H9 (cell line): ENCODE measurements at regions not wholly inside any gene's neighbourhood (a gene's known extent, or its start where the extent isn't known, plus 50 kb on each side); places are given as distances from the start of the nearest gene placed in this dataset.
A peak's percentile ranks its signal among the peaks of the same experiment; 100 is the strongest.

Experiments
- DNase-seq: peaks from one replicate; pipeline ENCODE4 v3.0.0-alpha.2; 2017
- H2AFZ ChIP-seq: one replicate; pipeline ENCODE4 v1.6.1; 2013; ENCODE audit warnings: mild to moderate bottlenecking, low read length, control low read depth, moderate library complexity
- H2AK5ac ChIP-seq: 2 replicates; pipeline ENCODE4 v1.6.1; 2013; ENCODE audit warnings: low read length, control low read depth, mixed read lengths; ENCODE audit not compliant: insufficient read length
- H2BK120ac ChIP-seq: one replicate; pipeline ENCODE4 v1.6.1; 2013; ENCODE audit warnings: low read depth, mild to moderate bottlenecking, low read length, control low read depth, inconsistent platforms; ENCODE audit not compliant: poor library complexity, severe bottlenecking
- H2BK12ac ChIP-seq: 2 replicates; pipeline ENCODE4 v1.6.1; 2013; ENCODE audit warnings: low read length, control low read depth, mixed read lengths, low read depth; ENCODE audit not compliant: insufficient read length
- H2BK15ac ChIP-seq: 2 replicates; pipeline ENCODE4 v1.6.1; 2013; ENCODE audit warnings: low read depth, low read length, control low read depth
- H2BK20ac ChIP-seq: one replicate; pipeline ENCODE4 v1.6.1; 2013; ENCODE audit warnings: low read depth, mild to moderate bottlenecking, low read length, control low read depth, inconsistent platforms; ENCODE audit not compliant: poor library complexity, severe bottlenecking
- H2BK5ac ChIP-seq: 2 replicates; pipeline ENCODE4 v1.6.1; 2013; ENCODE audit warnings: low read length, control low read depth, mixed read lengths; ENCODE audit not compliant: insufficient read length
- H3K14ac ChIP-seq: 2 replicates; pipeline ENCODE4 v1.6.1; 2013; ENCODE audit warnings: low read length, control low read depth; ENCODE audit not compliant: insufficient read depth
- H3K18ac ChIP-seq: 2 replicates; pipeline ENCODE4 v1.6.1; 2013; ENCODE audit warnings: low read depth, mild to moderate bottlenecking, mixed read lengths, low read length, control low read depth; ENCODE audit not compliant: insufficient read length
- H3K23ac ChIP-seq: 2 replicates; pipeline ENCODE4 v1.6.1; 2013; ENCODE audit warnings: low read length, control low read depth, mixed read lengths, low read depth; ENCODE audit not compliant: insufficient read length
- H3K23me2 ChIP-seq: 2 replicates; pipeline ENCODE4 v1.6.1; 2013; ENCODE audit warnings: low read depth, mild to moderate bottlenecking, mixed read lengths, low read length, control low read depth; ENCODE audit not compliant: insufficient read length, poor library complexity, severe bottlenecking
- H3K27ac ChIP-seq: 2 replicates; pipeline ENCODE4 v1.5.1; 2013; ENCODE audit warnings: low read length, control low read depth, mixed read lengths, low read depth; ENCODE audit not compliant: insufficient read length
- H3K27me3 ChIP-seq: 2 replicates; pipeline ENCODE4 v1.6.1; 2013; ENCODE audit warnings: low read length, control low read depth, inconsistent platforms; ENCODE audit not compliant: insufficient read depth
- H3K4ac ChIP-seq: 2 replicates; pipeline ENCODE4 v1.6.1; 2013; ENCODE audit warnings: low read depth, mild to moderate bottlenecking, control low read depth, inconsistent platforms, low read length, moderate library complexity
- H3K4me1 ChIP-seq: 2 replicates; pipeline ENCODE4 v1.6.1; 2013; ENCODE audit warnings: low read length, control low read depth, inconsistent platforms; ENCODE audit not compliant: insufficient read depth
- H3K4me2 ChIP-seq: 2 replicates; pipeline ENCODE4 v1.6.1; 2013; ENCODE audit warnings: low read length, control low read depth, mixed read lengths; ENCODE audit not compliant: insufficient read length, insufficient read depth
- H3K56ac ChIP-seq: 2 replicates; pipeline ENCODE4 v1.6.1; 2013; ENCODE audit warnings: low read depth, mild to moderate bottlenecking, mixed read lengths, low read length, control low read depth; ENCODE audit not compliant: insufficient read length
- H3K79me1 ChIP-seq: 2 replicates; pipeline ENCODE4 v1.6.1; 2013; ENCODE audit warnings: low read depth, mild to moderate bottlenecking, moderate library complexity, low read length, control low read depth, inconsistent platforms; ENCODE audit not compliant: insufficient read depth, poor library complexity, severe bottlenecking
- H3K79me2 ChIP-seq: 2 replicates; pipeline ENCODE4 v1.6.1; 2013; ENCODE audit warnings: low read length, control low read depth, inconsistent platforms; ENCODE audit not compliant: insufficient read depth
- H3K9ac ChIP-seq: 2 replicates; pipeline ENCODE4 v1.6.1; 2013; ENCODE audit warnings: low read length, control low read depth, mixed read lengths; ENCODE audit not compliant: insufficient read length; ENCODE audit errors: extremely low read depth
- H3K9me3 ChIP-seq: one replicate; pipeline ENCODE4 v1.6.1; 2013; ENCODE audit warnings: low read depth, low read length, inconsistent platforms; ENCODE audit not compliant: control insufficient read depth
- H3T11ph ChIP-seq: one replicate; pipeline ENCODE4 v1.6.1; 2013; ENCODE audit warnings: mild to moderate bottlenecking, low read length, control low read depth, inconsistent platforms
- H4K20me1 ChIP-seq: one replicate; pipeline ENCODE4 v1.6.1; 2013; ENCODE audit not compliant: control insufficient read depth, insufficient read length, insufficient read depth
- H4K5ac ChIP-seq: 2 replicates; pipeline ENCODE4 v1.6.1; 2013; ENCODE audit warnings: low read depth, mild to moderate bottlenecking, mixed read lengths, low read length, control low read depth; ENCODE audit not compliant: insufficient read length
- H4K8ac ChIP-seq: replicated peaks from 2 replicates; pipeline ENCODE4 v1.6.1; 2013; ENCODE audit warnings: low read length, control low read depth, mixed read lengths, low read depth; ENCODE audit not compliant: insufficient read length
- H4K91ac ChIP-seq: 2 replicates; pipeline ENCODE4 v1.6.1; 2013; ENCODE audit warnings: low read depth, mild to moderate bottlenecking, moderate library complexity, mixed read lengths, low read length, control low read depth; ENCODE audit not compliant: insufficient read length
- H3K27ac Mint-ChIP-seq, 3 experiments: 2 replicates in 2 of 3; 3 replicates in 1 of 3; pipeline ENCODE4 v1.8.0; 2020 to 2021; ENCODE audit warnings: mixed read lengths in 3 of 3, mild to moderate bottlenecking in 1 of 3, moderate library complexity in 1 of 3
- H3K27me3 Mint-ChIP-seq: 2 replicates; pipeline ENCODE4 v1.8.0; 2021; ENCODE audit warnings: low read depth, mild to moderate bottlenecking, moderate library complexity, mixed read lengths
- H3K36me3 Mint-ChIP-seq, 3 experiments: 2 replicates in 2 of 3; 3 replicates in 1 of 3; pipeline ENCODE4 v1.8.0; 2020 to 2021; ENCODE audit warnings: low read depth in 3 of 3, mixed read lengths in 3 of 3; ENCODE audit not compliant: insufficient read depth in 1 of 3
- H3K4me1 Mint-ChIP-seq, 2 experiments: 2 replicates each; pipeline ENCODE4 v1.8.0; 2020; ENCODE audit warnings: mixed read lengths in 2 of 2
- H3K4me3 Mint-ChIP-seq, 2 experiments: 2 replicates in 1 of 2; 3 replicates in 1 of 2; pipeline ENCODE4 v1.8.0; 2020 to 2021; ENCODE audit warnings: mild to moderate bottlenecking in 2 of 2, mixed read lengths in 2 of 2, moderate library complexity in 1 of 2
- H3K9me3 Mint-ChIP-seq, 2 experiments: 2 replicates in 1 of 2; 3 replicates in 1 of 2; pipeline ENCODE4 v1.8.0; 2020; ENCODE audit warnings: mild to moderate bottlenecking in 2 of 2, mixed read lengths in 2 of 2, moderate library complexity in 1 of 2
- CTCF ChIP-seq: fragments of 200-600 bp; sonication (generic); conservative IDR thresholded peaks from 3 replicates; pipeline ENCODE4 v1.8.0; 2021; ENCODE audit warnings: antibody characterized with exemption, mild to moderate bottlenecking
- whole genome bisulfite sequencing: extraction: QIAGEN DNeasy Blood & Tissue Kit; methylation state at CpG from one replicate; pipeline ENCODE4 v1.1.7; 2013; ENCODE audit warnings: missing lambda C conversion rate, low lambda C conversion rate, mixed read lengths; ENCODE audit not compliant: insufficient read length; ENCODE audit errors: extremely low coverage; 5-methylcytosine and 5-hydroxymethylcytosine counted together

- Histone ChIP-seq H4K20me1 (no peaks in the 10 kb centered on the region), H2BK120ac (no peak overlapping the region), H3K14ac (no peak overlapping the region), H2BK12ac (no peak overlapping the region), H3K79me1 (no peaks in the 10 kb centered on the region), H4K8ac (no peak overlapping the region), H3K18ac (no peak overlapping the region), H2BK5ac (no peak overlapping the region), H3K4ac (no peak overlapping the region), H3K9ac (no peak overlapping the region), H4K91ac (no peak overlapping the region), H2BK20ac (no peak overlapping the region), H3K23ac (no peak overlapping the region), H3T11ph (no peak overlapping the region), H3K9me3 (no peaks in the 10 kb centered on the region), H4K5ac (no peak overlapping the region), H2AFZ (no peak overlapping the region), H3K23me2 (no peaks in the 10 kb centered on the region), H2AK5ac (no peak overlapping the region), H2BK15ac (no peak overlapping the region), H3K4me1 (no peaks in the 10 kb centered on the region), H3K27me3 (no peaks in the 10 kb centered on the region), H3K79me2 (no peaks in the 10 kb centered on the region), H3K56ac (no peak overlapping the region), H3K4me2 (no peak overlapping the region), H3K27ac (no peak overlapping the region)
- Mint-ChIP-seq H3K27me3 (peaks cover 2% of the 10 kb centered on the region; the same call in 1 of the 2 replicates), H3K36me3 (no peaks in the 10 kb centered on the region; a peak in 2 of 7 replicates), H3K9me3 (no peaks in the 10 kb centered on the region; a peak in 2 of 5 replicates), H3K4me3 (no peak overlapping the region), H3K27ac (peak overlapping the region in 2 of 3 experiments; percentile 24 to 49; a peak in 3 of 7 replicates), H3K4me1 (peaks cover 39 to 53% of the 10 kb centered on the region in 2 experiments)
- no CpG with 5 or more reads among the region's 1 CpG for WGBS
- TF ChIP-seq CTCF = no peak
- DNase-seq = no peak
Observed at GRCh38 chr14:54258382-54258781, 138.4 kb upstream of the CDKN3 start.
